Prostate gland (tissue), 2 donors: ENCODE measurements at regions not wholly inside any gene's neighbourhood (a gene's known extent, or its start where the extent isn't known, plus 50 kb on each side); places are given as distances from the start of the nearest gene placed in this dataset.
"Not testable (repeated sequence)": the region's sequence is repeated elsewhere in the genome, so short reads cannot be mapped to it uniquely, and the experiment has no call there.

Experiments used
- DNase-seq: peaks from one replicate; pipeline ENCODE4 v3.0.0-alpha.2; 2019; ENCODE audit warnings: low spot score
- H3K27ac ChIP-seq, 2 donors: fragments of 200-600 bp; sonication (generic); 2 replicates each; pipeline ENCODE4 v1.5.1; 2017 to 2019
- H3K27me3 ChIP-seq: fragments of 200-600 bp; sonication (generic); replicated peaks from 2 replicates; pipeline ENCODE4 v1.5.1; 2019; ENCODE audit not compliant: insufficient read depth
- H3K36me3 ChIP-seq, 2 donors: fragments of 200-600 bp; sonication (generic); 1 replicate in 1 of 2; 2 replicates in 1 of 2; pipeline versions ENCODE4 v1.5.1 to v1.8.1; 2017 to 2019
- H3K4me1 ChIP-seq: fragments of 200-600 bp; sonication (generic); replicated peaks from 2 replicates; pipeline ENCODE4 v1.5.1; 2019
- H3K4me3 ChIP-seq, 2 donors: fragments of 200-600 bp; sonication (generic); 2 replicates each; pipeline ENCODE4 v1.5.1; 2017 to 2019
- H3K9me3 ChIP-seq: fragments of 200-600 bp; sonication (generic); 2 replicates; pipeline ENCODE4 v1.5.1; 2017
- POLR2A ChIP-seq: fragments of 450-650 bp; IDR thresholded peaks from one replicate; pipeline ENCODE4 v1.6.1; 2016; ENCODE audit warnings: antibody characterized with exemption, mild to moderate bottlenecking
- POLR2AphosphoS5 ChIP-seq: sonication (generic); formaldehyde crosslinking; IDR thresholded peaks from one replicate; pipeline ENCODE4 v1.6.1; 2017; ENCODE audit warnings: antibody characterized with exemption
- WGBS: methylation state at CpG from one replicate; pipeline ENCODE4 v1.1.5; 2018; 5-methylcytosine and 5-hydroxymethylcytosine counted together
- intact Hi-C: fragments of 100-400 bp; cut with DNase I; formaldehyde crosslinking; loops from one replicate; pipeline ENCODE4 v1.14.2; 2022
- TF ChIP-seq, protein P1 (sequence below), 4 experiments: fragments of 200-600 bp in 2 of 4; fragments of 450-650 bp in 2 of 4; sonication (generic) in 2 of 4; IDR thresholded peaks; 1 replicate in 3 of 4; 2 replicates in 1 of 4; pipeline ENCODE4 v1.5.1; 2016 to 2019; ENCODE audit warnings: antibody characterized with exemption in 4 of 4, mild to moderate bottlenecking in 2 of 4, moderate library complexity in 2 of 4

DNA sequence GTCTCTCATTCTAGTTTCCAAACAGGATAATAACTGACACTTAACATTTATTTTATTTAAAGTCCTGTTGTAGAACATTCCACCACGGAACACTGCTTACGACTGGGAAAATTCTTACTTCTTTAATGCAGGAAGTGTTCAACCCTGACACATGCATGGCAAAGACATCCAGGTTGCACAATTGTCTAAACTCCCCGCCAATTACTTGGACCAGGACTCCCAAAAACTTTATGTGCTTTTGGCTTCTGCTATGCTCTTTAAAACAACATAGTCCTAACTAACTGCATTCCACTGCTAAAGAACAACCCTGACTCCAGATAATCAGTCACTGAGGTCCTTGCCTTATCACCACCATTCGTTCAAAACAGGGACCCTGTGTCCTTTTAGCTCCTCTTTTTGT lies 995.8 kb downstream of the LTN1 start:
- H3K4me3 ChIP-seq, H3K27ac ChIP-seq, H3K36me3 ChIP-seq, intact Hi-C loops, DNase-seq, H3K9me3 ChIP-seq, H3K27me3 ChIP-seq, H3K4me1 ChIP-seq: not testable (repeated sequence)
- peak; percentile 17 for TF ChIP-seq POLR2AphosphoS5
- whole genome bisulfite sequencing: 46% methylated on average over 4 of the region's 4 CpGs

DNA sequence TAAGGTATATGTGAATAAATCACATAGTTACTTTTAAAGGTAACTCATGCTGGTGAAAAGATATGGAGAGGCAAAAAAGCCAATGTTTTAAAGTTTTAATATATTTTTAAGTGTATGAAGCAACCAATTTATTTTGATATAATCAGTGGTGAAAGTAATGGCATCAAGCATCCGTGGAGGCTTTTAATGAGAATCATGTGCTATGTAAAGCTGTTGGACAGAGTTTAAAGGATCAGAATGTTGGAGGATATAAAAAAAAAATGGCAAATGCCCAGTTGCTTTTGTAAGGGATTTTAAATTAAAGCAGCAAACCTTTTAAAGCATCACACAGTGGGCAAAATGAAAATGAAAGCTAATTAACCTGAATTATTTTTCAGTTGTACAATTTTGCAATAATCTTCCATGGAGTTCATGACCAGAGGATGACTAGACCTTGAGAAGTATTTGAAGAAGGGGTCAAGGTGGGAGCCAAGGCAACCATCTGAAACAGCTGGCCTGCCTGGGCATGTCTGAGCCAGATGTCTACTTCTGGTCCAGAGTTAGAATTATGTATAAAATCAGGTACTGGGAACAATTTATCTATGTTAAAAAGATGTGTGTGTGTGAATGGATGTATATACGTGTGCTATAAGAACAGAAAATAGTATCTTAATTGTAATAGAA lies 1007.9 kb downstream of the LTN1 start:
- WGBS: 54% methylated on average over 2 of the region's 2 CpGs
- H3K36me3 ChIP-seq, DNase-seq, H3K27ac ChIP-seq, H3K4me1 ChIP-seq, H3K27me3 ChIP-seq, intact Hi-C loops, H3K4me3 ChIP-seq, H3K9me3 ChIP-seq: not testable (repeated sequence)

DNA sequence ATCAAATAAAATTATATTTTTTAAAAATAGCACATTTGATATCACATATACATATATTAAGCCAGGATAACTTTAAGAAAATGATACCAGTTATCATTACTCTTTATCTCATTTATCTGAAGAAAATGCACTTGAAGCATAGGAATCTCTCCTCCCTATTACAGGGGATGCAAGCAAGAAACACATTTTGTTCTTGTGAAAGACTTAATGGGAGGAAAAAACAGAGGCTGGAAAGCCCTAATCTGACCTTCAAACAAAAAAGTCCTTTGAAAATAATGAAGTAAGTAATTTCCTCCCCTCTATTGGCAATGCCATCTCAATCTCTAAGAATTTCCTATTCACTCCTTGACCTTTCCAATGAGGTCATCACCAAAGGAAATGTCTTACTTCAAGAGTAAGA lies 1012.6 kb upstream of the ADAMTS5 start:
- H3K27ac ChIP-seq, H3K9me3 ChIP-seq, H3K27me3 ChIP-seq, H3K4me3 ChIP-seq, intact Hi-C loops, H3K36me3 ChIP-seq, DNase-seq, H3K4me1 ChIP-seq: not testable (repeated sequence)

DNA sequence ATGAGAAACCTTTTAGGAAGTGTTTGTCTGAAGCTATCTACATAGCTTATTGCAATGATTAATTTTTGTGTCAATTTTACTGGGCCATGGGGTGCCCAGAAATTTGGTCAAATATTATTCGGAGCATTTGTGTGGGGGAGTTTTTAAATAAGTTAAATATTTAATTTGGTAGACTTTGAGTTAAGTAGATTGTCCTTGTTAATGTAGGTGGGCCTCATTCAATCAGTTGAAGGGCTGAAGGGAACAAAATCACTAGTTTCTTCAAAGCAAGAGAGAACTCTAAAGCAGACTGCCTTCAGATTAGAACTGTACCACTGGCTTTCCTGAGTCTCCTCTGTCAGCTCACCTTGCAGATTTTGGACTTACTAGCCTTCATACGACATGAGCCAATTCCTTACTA lies 1008.6 kb upstream of the ADAMTS5 start:
- Histone ChIP-seq H3K4me1 (no peaks in the 10 kb centered on the region), H3K27me3 (no peaks in the 10 kb centered on the region), H3K36me3 (no peaks in the 10 kb centered on the region), H3K4me3 (no peak overlapping the region), H3K9me3 (no peaks in the 10 kb centered on the region), H3K27ac (no peak overlapping the region)
- intact Hi-C loops: no loop called here
- TF ChIP-seq POLR2A: no peak
- no peak for TF ChIP-seq POLR2AphosphoS5
- TF ChIP-seq, protein P1, sequence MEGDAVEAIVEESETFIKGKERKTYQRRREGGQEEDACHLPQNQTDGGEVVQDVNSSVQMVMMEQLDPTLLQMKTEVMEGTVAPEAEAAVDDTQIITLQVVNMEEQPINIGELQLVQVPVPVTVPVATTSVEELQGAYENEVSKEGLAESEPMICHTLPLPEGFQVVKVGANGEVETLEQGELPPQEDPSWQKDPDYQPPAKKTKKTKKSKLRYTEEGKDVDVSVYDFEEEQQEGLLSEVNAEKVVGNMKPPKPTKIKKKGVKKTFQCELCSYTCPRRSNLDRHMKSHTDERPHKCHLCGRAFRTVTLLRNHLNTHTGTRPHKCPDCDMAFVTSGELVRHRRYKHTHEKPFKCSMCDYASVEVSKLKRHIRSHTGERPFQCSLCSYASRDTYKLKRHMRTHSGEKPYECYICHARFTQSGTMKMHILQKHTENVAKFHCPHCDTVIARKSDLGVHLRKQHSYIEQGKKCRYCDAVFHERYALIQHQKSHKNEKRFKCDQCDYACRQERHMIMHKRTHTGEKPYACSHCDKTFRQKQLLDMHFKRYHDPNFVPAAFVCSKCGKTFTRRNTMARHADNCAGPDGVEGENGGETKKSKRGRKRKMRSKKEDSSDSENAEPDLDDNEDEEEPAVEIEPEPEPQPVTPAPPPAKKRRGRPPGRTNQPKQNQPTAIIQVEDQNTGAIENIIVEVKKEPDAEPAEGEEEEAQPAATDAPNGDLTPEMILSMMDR (IDR thresholded peaks at IDR 0.05): no peak
- 96% methylated on average over 2 of the region's 2 CpGs for whole genome bisulfite sequencing
- no peak for DNase-seq

DNA sequence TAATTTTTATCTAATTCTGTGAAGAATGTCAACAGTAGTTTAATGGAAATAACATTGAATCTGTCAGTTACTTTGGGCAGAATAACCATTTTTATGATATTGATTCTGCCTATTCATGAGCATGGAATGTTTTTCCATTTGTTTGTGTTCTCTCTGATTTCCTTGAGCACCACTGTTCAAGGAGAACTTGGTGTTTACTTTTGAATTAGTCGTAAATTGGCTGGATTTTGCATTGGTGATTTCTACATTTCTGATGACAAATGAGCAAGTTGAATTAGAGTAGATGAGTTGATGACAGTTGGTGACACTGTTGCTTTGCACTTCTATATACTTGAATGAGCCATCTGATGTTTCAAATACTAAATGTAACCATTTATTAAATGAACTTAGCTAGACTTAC lies 1007.3 kb upstream of the ADAMTS5 start:
- H3K4me3 ChIP-seq, H3K9me3 ChIP-seq, DNase-seq, H3K4me1 ChIP-seq, H3K27ac ChIP-seq, intact Hi-C loops, H3K36me3 ChIP-seq, H3K27me3 ChIP-seq: not testable (repeated sequence)
- 59% methylated on average over 1 of the region's 1 CpG for WGBS

DNA sequence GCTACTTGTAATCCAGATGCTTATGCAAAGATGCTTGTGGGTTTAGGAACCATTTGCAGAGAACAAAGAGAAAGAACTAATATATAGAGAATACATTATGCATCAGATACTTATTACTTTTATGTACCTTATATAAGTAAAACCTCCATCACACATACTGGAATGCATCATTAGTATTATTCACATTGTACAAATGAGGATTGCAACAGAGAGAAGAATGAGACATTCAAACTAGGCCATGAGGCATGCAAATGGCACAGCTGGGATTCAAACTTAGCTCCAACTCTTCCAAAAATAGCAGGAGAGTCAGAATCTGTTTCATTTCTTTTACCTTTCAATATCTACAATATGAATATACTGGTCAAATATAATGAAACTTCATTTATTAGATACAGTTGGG lies 1001.4 kb upstream of the ADAMTS5 start:
- H3K36me3 ChIP-seq, H3K9me3 ChIP-seq, intact Hi-C loops, H3K4me3 ChIP-seq, H3K27ac ChIP-seq, H3K4me1 ChIP-seq, H3K27me3 ChIP-seq, DNase-seq: not testable (repeated sequence)

DNA sequence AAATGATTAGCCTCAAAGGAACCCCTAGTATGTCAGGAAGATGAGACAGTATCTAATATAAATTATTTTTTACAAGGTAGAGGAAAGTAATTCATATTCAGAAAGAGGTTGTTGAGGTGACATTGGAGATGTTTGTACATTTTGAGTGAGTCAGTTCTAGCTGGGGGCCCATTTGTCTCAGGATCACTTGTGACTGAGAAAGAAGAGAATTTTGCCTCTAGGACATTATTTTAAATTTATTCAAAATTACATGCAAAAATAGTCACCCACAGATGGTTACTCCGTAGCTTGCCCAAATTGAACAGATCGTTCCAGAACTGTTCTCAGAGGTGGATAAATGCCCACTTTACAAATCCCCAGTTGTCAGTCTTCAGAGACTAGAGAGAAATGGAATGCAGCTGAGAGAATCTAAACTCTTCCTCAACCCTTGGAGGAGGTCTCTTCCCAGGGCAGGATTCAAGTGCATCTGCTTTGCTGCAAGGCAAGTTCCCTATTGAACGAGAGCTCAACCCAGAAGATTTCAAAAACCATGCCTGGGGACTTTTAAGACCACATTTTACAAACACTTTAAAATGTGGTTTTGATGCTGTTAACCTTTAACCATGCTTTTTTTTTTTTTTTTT lies 987.8 kb upstream of the ADAMTS5 start:
- intact Hi-C loops: no loop called here
- H3K27me3 ChIP-seq: no peaks in the 10 kb centered on the region
- no peak overlapping the region for H3K27ac ChIP-seq
- no peak for DNase-seq
- no peaks in the 10 kb centered on the region for H3K36me3 ChIP-seq
- WGBS: 63% methylated on average over 3 of the region's 3 CpGs
- no peaks in the 10 kb centered on the region for H3K4me1 ChIP-seq
- TF ChIP-seq POLR2A (no peak), POLR2AphosphoS5 (no peak)
- TF ChIP-seq, protein P1 (IDR thresholded peaks at IDR 0.05): no peak
- H3K9me3 ChIP-seq: no peaks in the 10 kb centered on the region
- no peak overlapping the region for H3K4me3 ChIP-seq
